LNCaP clone FGC (cell line): ENCODE measurements at regions not wholly inside any gene's neighbourhood (a gene's known extent, or its start where the extent isn't known, plus 50 kb on each side); places are given as distances from the start of the nearest gene placed in this dataset.

Experiments used
- DNase-seq: peaks from one replicate; pipeline ENCODE4 v3.0.0-alpha.2; 2011; ENCODE audit warnings: low read depth
- H3K4me3 ChIP-seq: 2 replicates; pipeline ENCODE4 v1.5.1; 2011; ENCODE audit warnings: mild to moderate bottlenecking, low read depth, low read length, control low read depth
- CTCF ChIP-seq: IDR thresholded peaks from 2 replicates; pipeline ENCODE4 v1.5.1; 2012; ENCODE audit warnings: mild to moderate bottlenecking; ENCODE audit not compliant: control insufficient read depth, insufficient read depth; ENCODE audit errors: extremely low read depth

- H3K4me3 ChIP-seq = no peak overlapping the region
- TF ChIP-seq CTCF = no peak
- DNase-seq = no peak
Measured at GRCh38 chr12:85664429-85664828, 171.8 kb downstream of the RASSF9 start.

GRCh38 chr12:85669911-85670310 lies 166.3 kb downstream of the RASSF9 start:
- DNase-seq = no peak
- no peak overlapping the region for H3K4me3 ChIP-seq
- TF ChIP-seq CTCF = no peak

GRCh38 chr12:85672436-85672835 lies 163.8 kb downstream of the RASSF9 start:
- no peak for DNase-seq
- no peak overlapping the region for H3K4me3 ChIP-seq
- TF ChIP-seq CTCF = no peak

- no peak for TF ChIP-seq CTCF
- DNase-seq = no peak
- H3K4me3 ChIP-seq = no peak overlapping the region
Measured at GRCh38 chr12:85673921-85674420, 162.2 kb downstream of the RASSF9 start.

GRCh38 chr12:85676816-85677749 lies 159.1 kb downstream of the RASSF9 start:
- TF ChIP-seq CTCF = no peak
- H3K4me3 ChIP-seq = no peak overlapping the region
- DNase-seq = no peak

GRCh38 chr12:85679296-85679695 lies 156.9 kb downstream of the RASSF9 start:
- DNase-seq = no peak
- no peak for TF ChIP-seq CTCF
- no peak overlapping the region for H3K4me3 ChIP-seq
